GM12892 (cell line): ENCODE measurements at regions not wholly inside any gene's neighbourhood (a gene's known extent, or its start where the extent isn't known, plus 50 kb on each side); places are given as distances from the start of the nearest gene placed in this dataset.

Experiments used
- DNase-seq: peaks from one replicate; pipeline ENCODE4 v3.0.0; 2011; ENCODE audit not compliant: insufficient read length
- FAIRE-seq: peaks from 2 replicates; lab custom pipeline; 2011; peaks lifted over from hg19 to GRCh38; lab: Jason Lieb, UNC
- POLR2A ChIP-seq: IDR thresholded peaks from 2 replicates; pipeline ENCODE4 v1.6.1; 2011; ENCODE audit warnings: low read depth, low read length, control low read depth
- POLR2AphosphoS5 ChIP-seq: IDR thresholded peaks from 2 replicates; pipeline ENCODE4 v1.6.1; 2011; ENCODE audit warnings: low read depth, low read length, control low read depth
- TAF1 ChIP-seq: IDR thresholded peaks from 2 replicates; pipeline ENCODE4 v1.6.1; 2011; ENCODE audit warnings: low read depth, mild to moderate bottlenecking, control low read depth, low read length, borderline replicate concordance

DNA sequence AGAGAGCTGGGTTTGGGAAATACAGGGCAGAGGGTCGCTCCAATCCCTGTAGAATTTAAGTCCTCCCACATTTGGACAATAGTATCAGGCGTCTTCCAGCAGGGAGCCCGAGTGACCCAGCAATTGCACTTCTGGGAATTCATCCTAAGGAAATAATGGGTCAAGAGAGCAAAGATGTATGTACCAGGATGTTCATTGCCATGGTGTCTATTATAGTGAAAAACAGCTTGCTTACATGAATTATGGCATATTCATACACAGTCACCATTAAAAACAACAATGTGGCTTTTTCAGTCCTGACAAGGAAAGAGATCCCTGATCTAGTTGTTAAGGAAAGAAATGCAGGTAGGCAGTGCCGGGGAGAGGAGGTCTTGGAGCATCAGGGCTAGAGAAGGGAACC, 167.7 kb downstream of the PJA1 start:
- FAIRE-seq (no peak), DNase-seq (no peak)
- TF ChIP-seq POLR2A = no peak

DNA sequence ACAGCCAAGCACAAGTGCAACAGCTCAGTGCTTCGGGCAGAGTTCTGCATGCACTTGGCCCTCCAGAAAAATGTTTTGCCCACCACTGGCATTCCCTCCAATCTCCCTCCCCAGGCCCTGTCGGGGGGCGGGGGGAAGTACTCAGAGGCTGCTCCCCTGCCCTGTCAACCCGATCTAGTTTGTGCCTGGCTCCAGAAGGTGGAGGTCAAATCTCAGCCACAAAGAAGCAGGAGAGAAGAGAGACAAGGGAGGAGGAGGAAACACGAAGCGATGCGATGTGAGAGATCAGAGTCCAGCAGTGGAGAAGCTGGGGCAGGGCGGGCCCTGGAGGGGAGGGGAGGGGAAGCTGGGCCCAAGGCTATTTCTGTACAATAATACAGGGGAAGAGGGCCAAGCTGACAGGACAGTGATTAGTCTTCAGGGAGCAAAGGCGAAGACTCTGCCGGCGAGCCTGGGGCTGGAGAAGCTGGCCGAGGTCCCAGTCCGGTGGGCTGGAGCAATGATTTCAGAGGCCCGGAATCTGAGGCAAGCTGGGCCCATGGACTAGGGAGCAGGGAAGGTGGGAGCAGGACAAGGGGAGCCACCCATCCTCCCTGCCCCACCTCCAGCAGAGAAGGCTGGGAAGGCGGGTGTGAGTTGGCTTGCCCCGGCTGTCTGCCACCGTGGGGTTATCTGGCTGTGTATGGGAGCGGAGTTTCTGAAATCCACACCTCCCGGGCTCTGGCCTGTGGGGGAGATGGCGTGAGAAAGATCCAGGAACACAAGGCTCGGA, 167.1 kb downstream of the EFNB1 start:
- DNase-seq (no peak), FAIRE-seq (no peak)
- TF ChIP-seq POLR2A (no peak), POLR2AphosphoS5 (no peak), TAF1 (no peak)

GRCh38 chrX:68995386-68995779, 166.6 kb downstream of the EFNB1 start:
- FAIRE-seq (no peak), DNase-seq (no peak)
- TF ChIP-seq POLR2A (no peak), POLR2AphosphoS5 (no peak), TAF1 (no peak)

GRCh38 chrX:68994891-68995255, 166.1 kb downstream of the EFNB1 start:
- no peak for FAIRE-seq
- DNase-seq = no peak
- TF ChIP-seq POLR2AphosphoS5 (no peak), TAF1 (no peak), POLR2A (no peak)

GRCh38 chrX:68994135-68994890, 165.5 kb downstream of the EFNB1 start:
- FAIRE-seq (no peak), DNase-seq (no peak)
- no peak for TF ChIP-seq TAF1
- no peak for TF ChIP-seq POLR2A
- no peak for TF ChIP-seq POLR2AphosphoS5

GRCh38 chrX:68992821-68993397, 164.1 kb downstream of the EFNB1 start:
- no peak for FAIRE-seq
- no peak for TF ChIP-seq TAF1
- TF ChIP-seq POLR2A = no peak
- TF ChIP-seq POLR2AphosphoS5 = no peak
- DNase-seq = no peak

GRCh38 chrX:68991691-68992345, 163.0 kb downstream of the EFNB1 start:
- TF ChIP-seq POLR2A = no peak
- TF ChIP-seq TAF1 = no peak
- FAIRE-seq (no peak), DNase-seq (no peak)

GRCh38 chrX:68990948-68991347, 162.1 kb downstream of the EFNB1 start:
- TF ChIP-seq TAF1 = no peak
- no peak for DNase-seq
- FAIRE-seq = no peak

GRCh38 chrX:68989865-68990606, 161.2 kb downstream of the EFNB1 start:
- FAIRE-seq (no peak), DNase-seq (no peak)
- TF ChIP-seq POLR2A (no peak), POLR2AphosphoS5 (no peak), TAF1 (no peak)

- no peak for FAIRE-seq
- DNase-seq = no peak
- TF ChIP-seq POLR2A (no peak), POLR2AphosphoS5 (no peak), TAF1 (no peak)
Measured at GRCh38 chrX:68989456-68989855, 160.6 kb downstream of the EFNB1 start.

DNA sequence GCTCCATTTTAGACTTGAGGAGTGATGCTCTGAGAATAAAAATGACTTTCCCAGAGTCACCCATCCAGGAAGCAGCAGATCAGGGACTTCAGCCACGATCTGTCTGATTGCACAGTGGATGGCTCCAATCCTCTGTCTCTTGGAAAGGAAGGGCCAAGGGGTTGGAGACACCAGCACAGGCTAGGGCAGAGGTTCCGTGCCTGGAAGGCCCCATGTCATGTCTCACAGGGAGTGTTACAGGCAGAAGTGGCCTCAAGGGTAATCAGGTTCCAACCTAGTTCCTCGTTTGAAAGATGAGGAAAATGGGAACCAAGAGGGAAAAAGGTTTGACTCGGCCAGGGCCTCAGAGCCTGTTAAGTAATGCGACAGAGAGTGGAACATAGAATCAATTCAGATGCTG, 160.0 kb downstream of the EFNB1 start:
- TF ChIP-seq POLR2AphosphoS5 (no peak), POLR2A (no peak), TAF1 (no peak)
- FAIRE-seq (no peak), DNase-seq (no peak)
